ENCODE measurements at regions not wholly inside any gene's neighbourhood (a gene's known extent, or its start where the extent isn't known, plus 50 kb on each side); places are given as distances from the start of the nearest gene placed in this dataset.

GRCh38 chr16:26777821-26778220, 288.9 kb upstream of the C16orf82 start:
- no peak for DNase-seq (ENCODE audit: low spot score)
- in situ Hi-C loops (cut with MboI; ENCODE audit: low sequenced_read_pairs, unreplicated experiment), result no loop called here
- TF ChIP-seq, protein P1, sequence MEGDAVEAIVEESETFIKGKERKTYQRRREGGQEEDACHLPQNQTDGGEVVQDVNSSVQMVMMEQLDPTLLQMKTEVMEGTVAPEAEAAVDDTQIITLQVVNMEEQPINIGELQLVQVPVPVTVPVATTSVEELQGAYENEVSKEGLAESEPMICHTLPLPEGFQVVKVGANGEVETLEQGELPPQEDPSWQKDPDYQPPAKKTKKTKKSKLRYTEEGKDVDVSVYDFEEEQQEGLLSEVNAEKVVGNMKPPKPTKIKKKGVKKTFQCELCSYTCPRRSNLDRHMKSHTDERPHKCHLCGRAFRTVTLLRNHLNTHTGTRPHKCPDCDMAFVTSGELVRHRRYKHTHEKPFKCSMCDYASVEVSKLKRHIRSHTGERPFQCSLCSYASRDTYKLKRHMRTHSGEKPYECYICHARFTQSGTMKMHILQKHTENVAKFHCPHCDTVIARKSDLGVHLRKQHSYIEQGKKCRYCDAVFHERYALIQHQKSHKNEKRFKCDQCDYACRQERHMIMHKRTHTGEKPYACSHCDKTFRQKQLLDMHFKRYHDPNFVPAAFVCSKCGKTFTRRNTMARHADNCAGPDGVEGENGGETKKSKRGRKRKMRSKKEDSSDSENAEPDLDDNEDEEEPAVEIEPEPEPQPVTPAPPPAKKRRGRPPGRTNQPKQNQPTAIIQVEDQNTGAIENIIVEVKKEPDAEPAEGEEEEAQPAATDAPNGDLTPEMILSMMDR (IDR thresholded peaks at IDR 0.05; ENCODE audit: borderline replicate concordance, control extremely low read depth, extremely low read depth, insufficient read depth, missing control alignments), result no peak

DNA sequence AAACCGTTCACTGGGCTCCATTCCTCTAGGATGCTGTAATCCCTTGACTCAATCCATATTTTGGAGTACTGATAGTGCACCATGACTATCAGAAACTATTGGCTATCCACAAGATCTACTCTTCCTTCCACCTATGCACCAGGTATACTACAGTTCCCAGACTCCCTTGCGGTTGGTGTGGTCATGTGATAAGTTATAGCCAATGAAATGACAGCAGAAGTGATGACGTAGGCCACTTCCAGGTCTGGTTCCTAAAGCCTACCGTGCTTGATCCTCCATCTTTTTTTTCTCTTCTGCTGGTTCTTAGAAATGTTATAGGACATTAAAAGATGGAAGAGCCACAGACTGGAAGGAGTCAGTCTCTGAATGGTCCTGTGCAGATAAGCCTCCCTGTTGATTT, 278.8 kb upstream of the C16orf82 start:
- DNase-seq (ENCODE audit: low spot score), result no peak
- TF ChIP-seq, protein P1 (IDR thresholded peaks at IDR 0.05; ENCODE audit: borderline replicate concordance, control extremely low read depth, extremely low read depth, insufficient read depth, missing control alignments), result no peak
- in situ Hi-C loops (cut with MboI; ENCODE audit: low sequenced_read_pairs, unreplicated experiment), result no loop called here

DNA sequence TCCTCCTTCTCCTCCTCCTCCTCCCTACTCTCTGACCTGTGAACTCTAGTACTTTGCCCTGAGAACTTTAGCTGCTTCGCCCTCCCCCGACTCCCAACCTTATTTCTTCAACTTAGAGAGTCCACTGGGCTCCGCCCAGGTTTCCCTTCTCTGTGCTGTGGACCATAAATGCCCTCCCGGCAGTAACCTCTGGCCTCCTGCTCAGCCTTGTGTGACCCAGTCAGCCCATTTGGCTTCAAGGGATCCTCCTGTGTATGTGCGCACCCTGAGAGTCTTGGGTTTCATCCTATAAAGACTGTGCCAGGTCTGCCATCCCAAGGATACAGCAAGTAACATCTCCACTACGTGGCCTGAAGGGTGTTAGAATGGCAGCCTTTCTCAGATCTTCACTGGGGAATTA, 275.6 kb upstream of the C16orf82 start:
- TF ChIP-seq, protein P1 (IDR thresholded peaks at IDR 0.05; ENCODE audit: borderline replicate concordance, control extremely low read depth, extremely low read depth, insufficient read depth, missing control alignments), result no peak
- in situ Hi-C loops (cut with MboI; ENCODE audit: low sequenced_read_pairs, unreplicated experiment), result no loop called here
- DNase-seq (ENCODE audit: low spot score), result no peak

GRCh38 chr16:26795184-26795583, 271.5 kb upstream of the C16orf82 start:
- DNase-seq (ENCODE audit: low spot score), result no peak
- in situ Hi-C loops (cut with MboI; ENCODE audit: low sequenced_read_pairs, unreplicated experiment), result no loop called here
- TF ChIP-seq, protein P1 (IDR thresholded peaks at IDR 0.05; ENCODE audit: borderline replicate concordance, control extremely low read depth, extremely low read depth, insufficient read depth, missing control alignments), result no peak

DNA sequence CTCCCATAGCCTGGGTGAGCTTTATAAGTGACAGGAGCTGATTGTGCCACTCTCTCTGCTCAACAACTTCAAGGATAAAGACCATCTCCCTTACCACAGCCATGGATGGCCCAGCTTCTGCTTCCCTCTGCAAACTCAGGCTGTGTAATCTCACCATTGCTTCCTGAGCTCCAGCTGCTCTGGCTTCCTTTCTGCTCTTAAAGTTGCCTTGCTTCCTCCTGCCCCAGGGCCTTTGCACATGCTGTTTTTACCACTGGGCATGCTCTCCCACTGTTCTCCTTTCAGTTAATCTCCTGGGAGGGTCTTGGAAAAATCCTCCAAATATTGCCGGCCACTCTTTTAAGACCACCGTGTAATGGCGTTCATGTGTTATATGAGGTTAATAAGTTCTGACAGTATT, 265.1 kb upstream of the C16orf82 start:
- DNase-seq (ENCODE audit: low spot score), result no peak
- in situ Hi-C loops (cut with MboI; ENCODE audit: low sequenced_read_pairs, unreplicated experiment), result no loop called here
- TF ChIP-seq, protein P1 (IDR thresholded peaks at IDR 0.05; ENCODE audit: borderline replicate concordance, control extremely low read depth, extremely low read depth, insufficient read depth, missing control alignments), result no peak

DNA sequence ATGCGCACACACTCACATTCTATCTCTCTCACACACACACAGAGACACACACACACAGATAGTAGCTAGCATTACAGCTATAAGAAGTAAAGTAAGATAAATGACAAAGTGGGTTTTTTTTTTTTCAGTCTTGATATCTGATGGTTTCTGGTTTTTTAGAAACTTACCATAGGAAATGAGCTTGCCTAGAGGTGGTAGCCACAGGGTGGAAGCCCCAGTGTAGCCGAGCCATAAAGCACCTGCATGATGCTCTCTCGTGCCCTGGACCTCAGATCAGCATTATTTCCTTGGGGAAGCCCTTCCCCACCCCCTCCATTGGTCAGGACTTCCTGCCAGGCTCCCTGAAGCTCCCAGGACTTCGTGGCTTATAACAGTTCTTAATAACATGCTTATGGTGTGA, 264.3 kb upstream of the C16orf82 start:
- TF ChIP-seq, protein P1 (IDR thresholded peaks at IDR 0.05; ENCODE audit: borderline replicate concordance, control extremely low read depth, extremely low read depth, insufficient read depth, missing control alignments), result no peak
- DNase-seq (ENCODE audit: low spot score), result no peak
- in situ Hi-C loops (cut with MboI; ENCODE audit: low sequenced_read_pairs, unreplicated experiment), result no loop called here

GRCh38 chr16:26802965-26803364, 263.8 kb upstream of the C16orf82 start:
- TF ChIP-seq, protein P1 (IDR thresholded peaks at IDR 0.05; ENCODE audit: borderline replicate concordance, control extremely low read depth, extremely low read depth, insufficient read depth, missing control alignments), result no peak
- no peak for DNase-seq (ENCODE audit: low spot score)
- in situ Hi-C loops (cut with MboI; ENCODE audit: low sequenced_read_pairs, unreplicated experiment), result no loop called here

Data from GM13976 (cell line).